ENCODE measurements at regions not wholly inside any gene's neighbourhood (a gene's known extent, or its start where the extent isn't known, plus 50 kb on each side); places are given as distances from the start of the nearest gene placed in this dataset.
"Not testable (repeated sequence)": the region's sequence is repeated elsewhere in the genome, so short reads cannot be mapped to it uniquely, and the experiment has no call there.

DNA sequence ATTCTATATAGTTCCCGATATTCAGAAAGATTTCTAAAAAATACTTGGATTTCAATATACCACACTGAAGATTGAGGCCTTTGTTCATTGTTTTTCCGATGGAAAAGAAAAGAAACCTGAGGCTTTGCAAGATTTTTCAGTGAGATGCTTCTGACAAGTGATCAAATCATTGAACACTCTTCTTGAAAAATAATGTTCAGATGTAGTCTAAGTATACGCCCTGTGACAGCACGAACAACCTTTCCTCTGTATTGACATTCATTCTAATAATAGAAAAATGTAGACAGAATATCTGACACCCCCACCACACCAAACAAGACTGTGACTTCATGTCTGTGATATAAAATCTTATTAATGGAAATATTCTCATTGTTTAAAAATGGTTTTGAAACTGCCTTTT is 650.7 kb upstream of the KLHL1 start:
- no peak overlapping the region for H3K4me3 ChIP-seq (ENCODE audit: low read depth, low read length)
- TF ChIP-seq CTCF (IDR thresholded peaks at IDR 0.05; ENCODE audit: low read depth, low read length): no peak

DNA sequence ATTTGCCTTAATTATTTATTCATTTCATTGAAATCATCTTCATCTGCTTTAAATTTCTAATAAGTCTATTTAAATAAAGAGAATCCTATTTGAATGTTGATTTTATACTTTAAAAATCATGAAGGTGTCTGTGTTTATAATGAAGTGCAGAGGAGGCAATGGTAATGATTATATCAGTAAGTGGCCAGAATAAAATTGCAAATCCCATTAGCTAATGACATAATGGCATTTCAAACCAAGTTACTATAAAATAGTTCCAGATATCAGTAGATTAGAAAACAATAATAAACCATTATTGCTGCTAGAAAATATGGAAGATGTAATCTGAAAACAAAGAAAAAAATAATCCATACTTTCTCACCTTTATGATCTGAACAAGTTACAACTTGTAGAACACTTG is 647.8 kb upstream of the KLHL1 start:
- Histone ChIP-seq H3K27me3 (ENCODE audit: control insufficient read depth, insufficient read depth, low read length) (no peaks in the 10 kb centered on the region), H3K27ac (ENCODE audit: low read depth, low read length) (no peak overlapping the region), H3K9me3 (ENCODE audit: control insufficient read depth, insufficient read depth, low read length) (no peaks in the 10 kb centered on the region), H3K4me3 (ENCODE audit: low read depth, low read length) (no peak overlapping the region)
- POLR2A ChIA-PET: no interaction called here
- CTCF ChIA-PET: no interaction called here
- TF ChIP-seq CTCF (IDR thresholded peaks at IDR 0.05; ENCODE audit: low read depth, low read length): no peak
- DNase-seq (ENCODE audit: low read depth, low spot score): no peak

More for the DNA sequence above, 650.7 kb upstream of the KLHL1 start:
- no peaks in the 10 kb centered on the region for H3K27me3 ChIP-seq (ENCODE audit: control insufficient read depth, insufficient read depth, low read length)
- H3K9me3 ChIP-seq (ENCODE audit: control insufficient read depth, insufficient read depth, low read length): no peaks in the 10 kb centered on the region; the same call in 1 of the 2 replicates
- ChIA-PET CTCF (no interaction called here), POLR2A (no interaction called here)
- DNase-seq (ENCODE audit: low read depth, low spot score): no peak
- no peak overlapping the region for H3K27ac ChIP-seq (ENCODE audit: low read depth, low read length)

DNA sequence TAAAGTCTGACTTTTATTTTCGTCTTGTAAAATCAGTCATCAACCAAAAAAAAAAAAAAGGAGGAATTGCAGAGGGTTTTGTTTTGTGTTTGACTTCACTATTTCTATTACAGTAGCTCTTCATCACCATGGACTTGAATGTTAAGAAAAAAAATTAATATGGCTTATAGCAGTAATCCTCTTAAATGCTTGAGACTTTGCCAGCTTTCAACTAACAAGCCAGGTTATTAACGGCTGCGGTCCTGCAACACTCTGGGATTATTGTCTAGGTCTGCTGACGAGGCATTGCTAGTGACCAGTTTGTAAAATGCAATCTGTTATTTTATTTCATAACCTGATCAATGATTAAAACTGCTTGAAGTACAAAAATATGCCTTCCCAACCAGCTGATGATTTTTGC is 647.2 kb upstream of the KLHL1 start:
- DNase-seq (ENCODE audit: low read depth, low spot score): no peak
- TF ChIP-seq CTCF (IDR thresholded peaks at IDR 0.05; ENCODE audit: low read depth, low read length): no peak
- H3K9me3 ChIP-seq (ENCODE audit: control insufficient read depth, insufficient read depth, low read length): no peaks in the 10 kb centered on the region
- no peak overlapping the region for H3K4me3 ChIP-seq (ENCODE audit: low read depth, low read length)
- ChIA-PET POLR2A (no interaction called here), CTCF (no interaction called here)
- no peak overlapping the region for H3K27ac ChIP-seq (ENCODE audit: low read depth, low read length)
- H3K27me3 ChIP-seq (ENCODE audit: control insufficient read depth, insufficient read depth, low read length): no peaks in the 10 kb centered on the region

GRCh38 chr13:70747262-70747661 is 639.0 kb upstream of the KLHL1 start:
- no peak overlapping the region for H3K4me3 ChIP-seq (ENCODE audit: low read depth, low read length)
- ChIA-PET POLR2A (no interaction called here), CTCF (no interaction called here)
- H3K27ac ChIP-seq (ENCODE audit: low read depth, low read length): no peak overlapping the region
- no peaks in the 10 kb centered on the region for H3K9me3 ChIP-seq (ENCODE audit: control insufficient read depth, insufficient read depth, low read length)
- H3K27me3 ChIP-seq (ENCODE audit: control insufficient read depth, insufficient read depth, low read length): no peaks in the 10 kb centered on the region
- TF ChIP-seq CTCF (IDR thresholded peaks at IDR 0.05; ENCODE audit: low read depth, low read length): no peak
- DNase-seq (ENCODE audit: low read depth, low spot score): no peak

- H3K9me3 ChIP-seq (ENCODE audit: control insufficient read depth, insufficient read depth, low read length); H3K27me3 ChIP-seq (ENCODE audit: control insufficient read depth, insufficient read depth, low read length); CTCF ChIA-PET; H3K27ac ChIP-seq (ENCODE audit: low read depth, low read length); H3K4me3 ChIP-seq (ENCODE audit: low read depth, low read length); POLR2A ChIA-PET; DNase-seq (ENCODE audit: low read depth, low spot score): not testable (repeated sequence)
These were observed 638.2 kb upstream of the KLHL1 start for GRCh38 chr13:70746469-70746868.
